ENCODE measurements at regions not wholly inside any gene's neighbourhood (a gene's known extent, or its start where the extent isn't known, plus 50 kb on each side); places are given as distances from the start of the nearest gene placed in this dataset.
A peak's percentile ranks its signal among the peaks of the same experiment; 100 is the strongest.
"Not testable (repeated sequence)": the region's sequence is repeated elsewhere in the genome, so short reads cannot be mapped to it uniquely, and the experiment has no call there.

- in situ Hi-C loops (cut with HindIII; ENCODE audit: low pct_ligation_motif_present, low pct_unique_long_range_greater_than_20kb, low sequenced_read_pairs) = no loop called here
Observed at GRCh38 chr7:13692548-13692947, 296.9 kb downstream of the ETV1 start.

GRCh38 chr7:13702251-13702650 is 287.2 kb downstream of the ETV1 start:
- in situ Hi-C loops (cut with HindIII; ENCODE audit: low pct_ligation_motif_present, low pct_unique_long_range_greater_than_20kb, low sequenced_read_pairs) = no loop called here
- no peak for DNase-seq

More at GRCh38 chr7:13692548-13692947, 296.9 kb downstream of the ETV1 start:
- DNase-seq = no peak

- in situ Hi-C loops (cut with HindIII; ENCODE audit: low pct_ligation_motif_present, low pct_unique_long_range_greater_than_20kb, low sequenced_read_pairs) = no loop called here
- DNase-seq = no peak
Observed at GRCh38 chr7:13708670-13709069, 280.8 kb downstream of the ETV1 start.

- no peak for DNase-seq
- in situ Hi-C loops (cut with HindIII; ENCODE audit: low pct_ligation_motif_present, low pct_unique_long_range_greater_than_20kb, low sequenced_read_pairs) = no loop called here
Observed at GRCh38 chr7:13713092-13713491, 276.4 kb downstream of the ETV1 start.

- DNase-seq = no peak
- in situ Hi-C loops (cut with HindIII; ENCODE audit: low pct_ligation_motif_present, low pct_unique_long_range_greater_than_20kb, low sequenced_read_pairs) = no loop called here
Observed at GRCh38 chr7:13715534-13715933, 273.9 kb downstream of the ETV1 start.

GRCh38 chr7:13717031-13717430 is 272.4 kb downstream of the ETV1 start:
- in situ Hi-C loops (cut with HindIII; ENCODE audit: low pct_ligation_motif_present, low pct_unique_long_range_greater_than_20kb, low sequenced_read_pairs) = no loop called here
- DNase-seq = no peak

- DNase-seq = no peak
- in situ Hi-C loops (cut with HindIII; ENCODE audit: low pct_ligation_motif_present, low pct_unique_long_range_greater_than_20kb, low sequenced_read_pairs) = no loop called here
Observed at GRCh38 chr7:13724191-13724976, 265.1 kb downstream of the ETV1 start.

GRCh38 chr7:13724977-13725566 is 264.4 kb downstream of the ETV1 start:
- DNase-seq = no peak
- in situ Hi-C loops (cut with HindIII; ENCODE audit: low pct_ligation_motif_present, low pct_unique_long_range_greater_than_20kb, low sequenced_read_pairs) = no loop called here

GRCh38 chr7:13725591-13725990 is 263.9 kb downstream of the ETV1 start:
- in situ Hi-C loops (cut with HindIII; ENCODE audit: low pct_ligation_motif_present, low pct_unique_long_range_greater_than_20kb, low sequenced_read_pairs) = no loop called here
- DNase-seq = no peak

GRCh38 chr7:13727279-13727678 is 262.2 kb downstream of the ETV1 start:
- DNase-seq = no peak
- in situ Hi-C loops (cut with HindIII; ENCODE audit: low pct_ligation_motif_present, low pct_unique_long_range_greater_than_20kb, low sequenced_read_pairs) = no loop called here

GRCh38 chr7:13727751-13728150 is 261.7 kb downstream of the ETV1 start:
- DNase-seq = no peak
- in situ Hi-C loops (cut with HindIII; ENCODE audit: low pct_ligation_motif_present, low pct_unique_long_range_greater_than_20kb, low sequenced_read_pairs) = no loop called here

- DNase-seq; in situ Hi-C loops (cut with HindIII; ENCODE audit: low pct_ligation_motif_present, low pct_unique_long_range_greater_than_20kb, low sequenced_read_pairs): not testable (repeated sequence)
Observed at GRCh38 chr7:13728430-13728829, 261.0 kb downstream of the ETV1 start.

- in situ Hi-C loops (cut with HindIII; ENCODE audit: low pct_ligation_motif_present, low pct_unique_long_range_greater_than_20kb, low sequenced_read_pairs) = no loop called here
- no peak for DNase-seq
Observed at GRCh38 chr7:13731643-13732042, 257.8 kb downstream of the ETV1 start.

GRCh38 chr7:13737563-13737962 is 251.9 kb downstream of the ETV1 start:
- in situ Hi-C loops (cut with HindIII; ENCODE audit: low pct_ligation_motif_present, low pct_unique_long_range_greater_than_20kb, low sequenced_read_pairs) = no loop called here
- DNase-seq = no peak

GRCh38 chr7:13742126-13742525 is 247.3 kb downstream of the ETV1 start:
- in situ Hi-C loops (cut with HindIII; ENCODE audit: low pct_ligation_motif_present, low pct_unique_long_range_greater_than_20kb, low sequenced_read_pairs) = no loop called here
- no peak for DNase-seq

- DNase-seq = peak; percentile 54
- in situ Hi-C loops (cut with HindIII; ENCODE audit: low pct_ligation_motif_present, low pct_unique_long_range_greater_than_20kb, low sequenced_read_pairs) = no loop called here
Observed at GRCh38 chr7:13742811-13743210, 246.7 kb downstream of the ETV1 start.

GRCh38 chr7:13743226-13743625 is 246.2 kb downstream of the ETV1 start:
- no peak for DNase-seq
- in situ Hi-C loops (cut with HindIII; ENCODE audit: low pct_ligation_motif_present, low pct_unique_long_range_greater_than_20kb, low sequenced_read_pairs) = no loop called here

GRCh38 chr7:13745530-13745929 is 243.9 kb downstream of the ETV1 start:
- no peak for DNase-seq
- in situ Hi-C loops (cut with HindIII; ENCODE audit: low pct_ligation_motif_present, low pct_unique_long_range_greater_than_20kb, low sequenced_read_pairs) = no loop called here

- in situ Hi-C loops (cut with HindIII; ENCODE audit: low pct_ligation_motif_present, low pct_unique_long_range_greater_than_20kb, low sequenced_read_pairs) = no loop called here
- DNase-seq = no peak
Observed at GRCh38 chr7:13748998-13749397, 240.5 kb downstream of the ETV1 start.

- DNase-seq = no peak
- in situ Hi-C loops (cut with HindIII; ENCODE audit: low pct_ligation_motif_present, low pct_unique_long_range_greater_than_20kb, low sequenced_read_pairs) = no loop called here
Observed at GRCh38 chr7:13749636-13750035, 239.8 kb downstream of the ETV1 start.

Measured in ACHN (cell line).